GM20000 (cell line): ENCODE measurements at regions not wholly inside any gene's neighbourhood (a gene's known extent, or its start where the extent isn't known, plus 50 kb on each side); places are given as distances from the start of the nearest gene placed in this dataset.
"Not testable (repeated sequence)": the region's sequence is repeated elsewhere in the genome, so short reads cannot be mapped to it uniquely, and the experiment has no call there.

Experiments used
- DNase-seq: peaks from one replicate; pipeline ENCODE4 v3.0.0; 2012; ENCODE audit warnings: low spot score
- TF ChIP-seq, protein P1 (sequence below): IDR thresholded peaks from 2 replicates; pipeline ENCODE4 v1.5.1; 2012; ENCODE audit warnings: mild to moderate bottlenecking, control low read depth; ENCODE audit errors: extremely low read depth, missing control alignments

DNA sequence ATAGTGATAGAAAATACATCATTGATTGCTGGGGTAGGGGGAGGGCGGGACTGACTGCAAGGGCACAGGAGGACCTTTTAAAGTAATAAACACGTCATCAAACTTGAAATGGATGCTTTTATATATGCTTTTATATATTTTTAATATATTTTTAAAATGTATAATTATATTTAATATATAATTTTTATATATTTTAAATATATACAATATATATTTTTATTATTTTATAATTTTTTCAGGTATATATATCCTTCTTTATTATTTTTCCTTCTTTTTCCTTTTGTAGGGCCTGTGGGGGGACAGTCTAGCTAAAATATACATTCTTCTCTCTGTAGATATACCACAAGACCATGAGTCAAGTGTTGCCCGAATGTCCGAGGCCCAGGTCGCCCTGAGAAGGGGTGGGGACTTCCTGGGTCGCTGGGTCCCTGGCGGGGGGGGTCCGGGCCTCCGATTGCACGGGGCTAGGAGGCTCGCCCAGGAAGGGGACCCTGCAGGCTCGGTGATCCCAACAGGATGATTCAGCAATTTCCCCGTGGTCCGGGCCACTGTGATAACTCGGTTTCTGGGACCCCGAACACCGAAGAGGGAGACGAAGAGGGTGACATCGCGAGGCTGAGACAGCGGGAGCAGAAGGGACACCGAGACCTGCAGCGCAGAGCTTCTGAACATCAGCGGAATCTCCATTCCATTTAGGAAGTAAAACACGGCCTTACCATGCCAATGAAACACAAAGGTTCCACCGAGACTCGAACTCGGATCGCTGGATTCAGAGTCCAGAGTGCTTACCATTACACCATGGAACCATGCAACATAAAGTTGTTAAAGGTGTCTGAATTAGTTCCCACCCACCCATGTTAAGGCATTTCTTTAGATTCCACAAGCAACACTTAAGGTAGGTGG is 112.5 kb upstream of the NBPF11 start:
- TF ChIP-seq, protein P1, sequence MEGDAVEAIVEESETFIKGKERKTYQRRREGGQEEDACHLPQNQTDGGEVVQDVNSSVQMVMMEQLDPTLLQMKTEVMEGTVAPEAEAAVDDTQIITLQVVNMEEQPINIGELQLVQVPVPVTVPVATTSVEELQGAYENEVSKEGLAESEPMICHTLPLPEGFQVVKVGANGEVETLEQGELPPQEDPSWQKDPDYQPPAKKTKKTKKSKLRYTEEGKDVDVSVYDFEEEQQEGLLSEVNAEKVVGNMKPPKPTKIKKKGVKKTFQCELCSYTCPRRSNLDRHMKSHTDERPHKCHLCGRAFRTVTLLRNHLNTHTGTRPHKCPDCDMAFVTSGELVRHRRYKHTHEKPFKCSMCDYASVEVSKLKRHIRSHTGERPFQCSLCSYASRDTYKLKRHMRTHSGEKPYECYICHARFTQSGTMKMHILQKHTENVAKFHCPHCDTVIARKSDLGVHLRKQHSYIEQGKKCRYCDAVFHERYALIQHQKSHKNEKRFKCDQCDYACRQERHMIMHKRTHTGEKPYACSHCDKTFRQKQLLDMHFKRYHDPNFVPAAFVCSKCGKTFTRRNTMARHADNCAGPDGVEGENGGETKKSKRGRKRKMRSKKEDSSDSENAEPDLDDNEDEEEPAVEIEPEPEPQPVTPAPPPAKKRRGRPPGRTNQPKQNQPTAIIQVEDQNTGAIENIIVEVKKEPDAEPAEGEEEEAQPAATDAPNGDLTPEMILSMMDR: no peak
- DNase-seq: no peak

DNA sequence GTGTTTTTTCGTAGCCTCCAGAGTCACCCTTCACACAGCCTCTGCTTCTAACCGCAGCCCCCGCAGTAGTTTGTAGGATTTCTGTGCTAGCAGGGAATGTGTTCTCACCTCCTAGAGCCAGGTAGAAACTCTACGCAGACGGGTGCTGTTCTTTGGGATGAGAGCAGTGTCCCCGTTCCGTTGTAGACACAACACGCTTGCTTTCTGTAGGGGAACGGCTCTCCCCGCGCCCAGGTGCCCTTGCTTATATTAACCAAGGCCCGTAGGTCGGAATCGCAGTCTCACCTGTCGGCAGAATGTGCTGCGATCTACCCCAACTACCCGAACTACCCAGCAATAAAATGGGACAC is 111.8 kb upstream of the NBPF11 start:
- DNase-seq: no peak
- TF ChIP-seq, protein P1: no peak

DNA sequence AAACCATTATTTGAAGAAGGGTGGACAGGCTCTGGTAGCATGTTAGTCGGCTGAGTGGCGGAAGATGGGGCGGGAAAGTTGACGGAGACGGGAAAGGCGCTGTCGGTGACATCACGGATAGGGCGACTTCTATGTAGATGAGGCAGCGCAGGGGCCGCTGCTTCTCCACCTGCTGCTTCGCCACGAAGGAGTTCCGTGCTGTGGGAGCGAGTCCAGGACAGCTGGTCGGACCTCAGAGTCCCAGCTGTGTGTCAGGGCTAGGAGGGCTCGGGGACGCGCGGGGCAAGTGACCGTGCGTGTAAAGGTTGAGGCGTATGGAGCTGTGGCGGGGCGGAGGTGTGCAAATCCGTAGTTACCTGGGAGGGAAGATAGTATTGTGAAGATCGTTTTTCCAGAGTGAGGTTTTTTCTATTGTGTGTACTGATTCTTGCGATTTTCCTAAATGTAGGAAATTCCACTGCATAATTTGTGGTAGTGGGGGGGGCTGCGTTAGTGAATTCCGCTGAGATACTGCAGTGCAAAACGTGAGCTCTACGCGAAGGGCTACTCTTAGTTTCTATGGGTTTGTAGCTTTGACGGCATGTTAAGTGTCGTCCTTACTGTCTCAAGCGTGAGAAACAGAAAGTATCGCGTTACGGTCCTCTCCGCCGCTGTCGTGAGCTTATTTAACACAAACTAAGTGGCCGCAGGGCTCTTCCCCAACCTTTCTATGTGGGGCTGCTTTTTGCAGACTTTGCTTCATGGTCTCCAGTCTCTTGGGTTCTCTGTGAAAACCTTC is 111.2 kb upstream of the NBPF11 start:
- DNase-seq: peak; percentile 77
- TF ChIP-seq, protein P1: no peak

DNA sequence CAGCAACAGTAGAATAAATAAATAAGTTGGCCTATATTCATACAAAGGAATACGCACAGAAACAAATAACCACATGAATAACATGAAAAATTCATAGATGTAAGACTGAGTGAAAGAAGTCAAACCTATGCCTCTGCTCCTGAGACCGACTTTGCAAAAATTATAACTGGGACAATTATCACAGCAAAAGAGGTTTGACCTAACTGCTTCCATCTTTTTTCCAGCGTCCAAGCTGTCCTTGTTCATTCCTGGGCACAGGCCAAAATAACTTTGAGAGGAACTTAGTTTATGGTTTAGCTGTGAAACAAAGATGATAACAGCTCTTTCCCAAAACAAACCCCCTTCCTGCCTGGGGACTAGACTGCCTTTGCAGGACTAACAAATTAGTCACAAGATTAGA is 109.6 kb upstream of the NBPF11 start:
- not testable (repeated sequence) for DNase-seq

DNA sequence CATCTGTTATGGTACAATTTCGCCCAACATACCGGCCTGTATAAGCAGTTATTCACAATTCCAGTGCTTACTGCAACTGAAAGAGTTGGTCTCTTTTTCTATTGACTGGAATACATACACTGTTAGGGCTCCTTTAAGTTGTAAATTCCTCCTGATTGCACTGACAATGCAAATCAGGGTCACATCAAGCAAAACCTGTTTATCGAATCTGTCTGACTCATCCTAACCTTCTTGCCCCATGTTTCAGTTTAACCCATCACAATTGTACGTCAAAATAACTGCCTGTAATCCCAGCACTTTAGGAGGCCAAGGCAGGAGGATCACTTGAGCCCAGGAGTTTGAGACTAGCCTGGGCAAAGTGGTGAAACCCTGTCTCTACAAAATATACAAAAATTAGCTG is 105.8 kb upstream of the NBPF11 start:
- not testable (repeated sequence) for DNase-seq

DNA sequence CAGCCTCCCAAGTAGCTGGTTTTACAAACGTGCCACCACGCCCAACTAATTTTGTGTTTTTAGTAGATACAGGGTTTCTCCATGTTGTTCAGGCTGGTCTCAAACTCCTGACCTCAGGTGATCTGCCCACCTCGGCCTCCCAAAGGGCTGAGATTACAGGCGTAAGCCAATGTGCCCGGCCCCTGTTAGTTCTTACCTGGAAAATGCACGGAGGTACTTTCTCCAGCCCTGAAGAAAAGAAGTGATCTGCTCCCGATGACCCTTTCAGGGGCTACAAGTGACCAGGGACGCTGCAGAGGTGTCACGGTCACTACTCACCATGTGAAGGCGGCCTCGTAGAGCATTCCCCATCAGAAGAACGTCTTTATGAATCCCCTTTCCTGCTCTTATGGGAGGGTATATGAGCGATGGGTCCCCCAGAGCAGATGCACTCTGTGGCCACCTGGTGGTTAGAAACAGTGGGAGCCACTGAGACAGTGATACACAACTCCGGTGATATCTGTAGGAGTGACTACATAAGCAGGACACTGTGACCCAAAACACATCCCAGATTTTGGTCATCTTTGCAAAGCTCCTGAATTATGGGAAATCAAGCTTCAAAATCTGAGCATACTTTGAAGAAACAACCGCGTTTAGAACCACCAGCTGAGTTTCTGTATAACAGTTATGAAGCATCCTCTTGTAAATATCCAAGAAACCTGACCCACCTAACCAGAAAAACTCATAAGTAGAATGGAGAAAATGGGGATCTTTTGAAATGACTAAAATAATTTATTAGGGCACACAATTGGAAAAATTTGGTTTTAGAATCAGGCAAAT is 102.7 kb upstream of the NBPF11 start:
- TF ChIP-seq, protein P1: peak; percentile 45
- DNase-seq: peak; percentile 51

DNA sequence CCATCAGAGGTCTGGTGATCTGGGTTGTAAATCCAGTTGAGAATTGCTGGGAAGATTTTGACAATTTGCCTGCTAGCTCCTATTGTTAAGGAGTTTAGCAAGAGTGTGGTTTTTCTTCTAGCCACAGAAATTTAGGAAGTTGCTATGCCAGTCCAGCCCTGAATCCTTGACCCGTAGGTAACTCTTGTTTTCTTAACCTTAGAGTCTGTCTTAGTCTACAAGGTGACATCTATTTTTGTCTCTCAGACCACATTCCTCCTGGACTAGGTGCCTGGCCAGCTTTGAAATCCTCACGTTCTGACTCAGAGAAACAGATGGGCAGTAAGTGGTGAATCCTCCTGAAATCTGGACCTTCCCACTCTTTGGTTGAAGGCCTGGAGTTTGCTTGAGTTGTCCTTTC is 101.7 kb upstream of the NBPF11 start:
- DNase-seq: not testable (repeated sequence)

DNA sequence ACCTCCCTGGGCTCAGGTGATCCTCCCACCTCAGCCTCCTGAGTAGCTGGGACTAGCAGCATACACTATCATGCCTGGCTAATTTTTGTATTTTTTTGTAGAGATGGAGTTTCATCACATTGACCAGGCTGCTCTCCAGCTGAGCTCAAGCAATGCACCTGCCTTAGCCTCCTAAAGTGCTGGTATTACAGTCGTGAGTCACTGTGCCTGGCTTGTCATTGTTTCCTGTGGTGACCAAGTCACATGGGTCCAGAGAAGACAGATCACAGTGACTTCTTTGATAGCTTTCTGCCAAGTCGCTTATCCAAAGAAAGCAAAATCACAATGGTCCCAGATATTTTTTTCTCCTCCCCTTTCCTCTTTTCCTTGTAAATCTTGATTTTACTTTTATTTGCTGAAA is 96.7 kb upstream of the NBPF11 start:
- not testable (repeated sequence) for DNase-seq

DNA sequence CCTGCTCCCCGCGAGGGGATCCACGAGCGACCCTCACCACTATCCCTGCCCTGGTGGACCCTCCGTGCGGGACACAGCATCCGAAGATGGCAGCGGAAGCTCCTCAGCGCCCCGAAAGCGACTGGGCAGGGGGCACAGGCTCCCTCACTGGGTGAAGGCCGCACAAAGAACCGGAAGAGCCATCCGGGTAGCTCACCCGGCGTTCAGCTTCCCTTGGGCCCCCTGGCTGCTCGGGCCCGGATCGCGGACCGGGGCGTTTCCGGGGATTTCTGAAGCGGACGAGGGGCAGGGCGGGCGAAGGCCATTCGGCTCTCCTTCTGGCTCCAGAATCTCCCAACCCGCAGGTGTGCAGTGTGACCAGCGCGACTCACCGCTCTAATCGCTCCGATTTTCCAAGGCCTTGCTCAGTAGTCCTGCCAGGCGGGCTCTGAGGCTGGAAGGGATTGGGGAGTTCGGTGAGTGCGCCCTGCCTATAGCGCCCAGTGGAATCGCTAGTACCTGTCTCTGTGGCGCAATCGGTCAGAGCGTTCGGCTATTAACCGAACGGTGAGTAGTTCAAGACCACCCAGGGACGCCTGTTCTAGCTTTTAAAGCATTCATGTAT is 94.3 kb upstream of the NBPF11 start:
- not testable (repeated sequence) for DNase-seq

DNA sequence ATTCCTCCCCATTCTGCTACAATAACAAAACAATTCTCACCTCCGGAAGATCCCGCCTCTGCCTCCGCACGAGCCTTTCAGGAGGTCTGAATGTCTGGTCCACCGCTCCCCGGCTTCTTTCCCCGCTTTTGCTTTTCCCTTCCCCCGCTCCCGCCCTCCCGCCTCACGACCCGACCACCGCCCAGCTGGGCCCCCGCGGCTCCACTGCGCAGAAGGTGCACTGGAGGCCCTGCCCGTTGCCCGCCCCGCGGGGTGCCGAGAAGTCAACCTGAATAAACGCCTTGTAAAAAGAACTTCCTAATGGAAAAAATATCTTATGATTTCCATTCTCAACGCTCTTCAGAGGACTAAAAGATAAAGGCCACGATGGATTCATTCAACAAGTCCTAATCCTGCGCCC is 93.8 kb upstream of the NBPF11 start:
- DNase-seq: not testable (repeated sequence)

DNA sequence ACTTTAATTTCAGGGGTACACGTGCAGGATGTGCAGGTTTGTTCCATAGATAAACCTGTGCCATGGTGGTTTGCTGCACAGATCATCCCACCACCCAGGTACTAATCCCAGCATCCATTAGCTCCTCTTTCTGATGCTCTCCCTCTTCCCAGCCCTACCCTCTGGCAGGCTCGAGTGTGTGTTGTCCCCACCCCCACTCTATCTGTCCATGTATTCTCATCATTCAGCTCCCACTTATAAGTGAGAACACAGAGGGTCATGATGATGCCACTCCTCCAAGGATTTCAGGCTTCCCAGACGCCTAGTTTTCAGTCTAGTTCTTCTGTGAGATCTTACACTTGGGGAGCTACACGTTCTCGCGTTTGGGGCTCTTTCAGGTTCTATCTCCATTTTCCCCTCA is 93.4 kb upstream of the NBPF11 start:
- not testable (repeated sequence) for DNase-seq

DNA sequence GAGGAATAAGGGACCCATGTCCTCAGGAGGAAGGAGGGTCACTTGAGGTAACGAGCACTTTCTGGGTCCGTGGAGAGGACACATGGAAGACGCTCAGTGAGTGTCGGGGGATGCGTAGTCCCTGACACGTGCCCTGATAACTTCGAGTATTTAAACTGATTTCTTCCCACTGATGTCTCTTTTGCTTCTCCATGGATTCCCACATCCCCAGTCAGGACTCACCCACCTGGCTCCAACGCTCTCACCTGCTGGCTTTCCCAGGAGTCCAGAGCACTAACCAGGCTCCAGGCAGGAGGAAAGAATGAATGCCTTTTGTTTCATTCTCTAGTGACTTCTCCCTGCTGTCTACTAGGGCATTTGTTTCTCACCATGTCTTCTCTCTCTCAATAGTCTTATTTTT is 81.2 kb upstream of the NBPF11 start:
- not testable (repeated sequence) for DNase-seq

DNA sequence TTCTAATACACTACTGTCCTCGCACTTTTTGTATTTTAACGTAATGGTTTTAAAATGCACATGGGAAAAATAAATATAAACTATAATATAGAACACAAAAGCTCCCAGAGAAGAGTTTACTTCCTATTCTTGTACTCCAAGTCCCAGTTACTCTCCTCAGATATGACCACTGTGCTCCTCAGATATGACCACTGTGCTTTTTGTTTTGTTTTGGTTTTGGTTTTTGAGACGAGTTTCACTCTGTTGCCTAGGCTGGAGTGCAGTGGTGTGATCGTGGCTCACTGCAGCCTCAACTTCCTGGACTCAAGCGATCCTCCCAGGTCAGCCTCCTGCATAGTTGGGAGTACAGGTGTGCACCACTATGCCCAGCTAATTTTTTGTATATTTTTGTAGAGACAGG is 76.8 kb upstream of the NBPF11 start:
- DNase-seq: not testable (repeated sequence)

DNA sequence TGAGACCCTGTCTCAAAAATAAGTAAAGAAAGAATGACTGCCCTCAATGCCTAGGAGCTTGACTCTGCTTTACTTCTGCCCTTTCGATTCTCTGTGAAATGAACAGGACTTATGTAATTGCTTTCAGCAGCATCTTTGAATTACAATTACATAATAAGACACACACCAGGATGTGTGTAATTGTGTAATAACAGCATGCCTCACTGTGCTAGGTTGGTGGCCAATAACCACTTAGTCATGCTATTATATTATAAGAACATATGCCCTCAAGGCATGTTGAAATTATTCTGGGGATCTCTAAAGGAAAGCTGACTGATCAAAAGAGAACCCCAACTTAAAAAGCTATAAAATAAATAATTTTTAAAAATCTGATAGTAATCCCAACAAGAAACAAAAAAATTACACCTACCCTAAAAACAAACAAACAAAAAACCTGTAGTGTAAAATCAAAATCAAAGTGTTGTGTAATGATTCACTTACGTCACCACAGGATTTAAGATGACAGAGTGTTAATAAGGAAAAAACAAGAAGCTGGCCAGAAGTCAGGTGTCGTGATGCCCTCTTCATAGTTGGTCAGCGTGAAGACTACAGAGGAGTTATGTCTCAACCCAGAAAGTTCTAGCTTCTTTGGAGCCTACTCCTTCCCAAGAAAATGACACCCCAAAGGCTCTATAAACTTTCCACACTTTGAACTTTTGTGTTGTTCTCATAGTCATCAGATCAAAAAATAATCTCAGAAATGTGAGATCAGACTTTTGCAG is 70.5 kb upstream of the NBPF11 start:
- not testable (repeated sequence) for DNase-seq
